Loucy (cell line): ENCODE measurements at regions not wholly inside any gene's neighbourhood (a gene's known extent, or its start where the extent isn't known, plus 50 kb on each side); places are given as distances from the start of the nearest gene placed in this dataset.
A peak's percentile ranks its signal among the peaks of the same experiment; 100 is the strongest.

Experiments
- CTCF ChIP-seq: fragments of 200-600 bp; sonication (generic); conservative IDR thresholded peaks from 2 replicates; pipeline ENCODE4 v1.5.1; 2014; ENCODE audit warnings: mild to moderate bottlenecking, antibody characterized with exemption, low read length
- EZH2phosphoT487 ChIP-seq: fragments of 200-600 bp; IDR thresholded peaks from 2 replicates; pipeline ENCODE4 v1.6.1; 2018; ENCODE audit warnings: antibody characterized with exemption, mild to moderate bottlenecking, moderate library complexity, borderline replicate concordance

- TF ChIP-seq EZH2phosphoT487 = no peak
- TF ChIP-seq CTCF = peak; percentile 64
These were observed 59.6 kb upstream of the TMEM163 start for GRCh38 chr2:134778372-134778771.
